Activated CD4-positive, alpha-beta memory T cell treated with anti-CD3 and anti-CD28 coated beads, Interleukin-2, amount 10 ng/mL, durations not matched to agents 7 days and 5 days (primary cell): ENCODE measurements at regions not wholly inside any gene's neighbourhood (a gene's known extent, or its start where the extent isn't known, plus 50 kb on each side); places are given as distances from the start of the nearest gene placed in this dataset.

Experiments
- CTCF ChIA-PET: fragments of 350-600 bp; sonication (Branson Sonifier 250); formaldehyde crosslinking; loops from one replicate; lab custom pipeline; 2021; ENCODE audit warnings: antibody characterized with exemption, inconsistent platforms; lab: Charles Lee
- POLR2A ChIA-PET: fragments of 350-600 bp; sonication (Branson Sonifier 250); formaldehyde crosslinking; loops from one replicate; lab custom pipeline; 2021; ENCODE audit warnings: antibody characterized with exemption; lab: Charles Lee
- DNase-seq: peaks from one replicate; pipeline ENCODE4 v3.0.0-alpha.2; 2020
- H3K27ac Mint-ChIP-seq: one replicate; pipeline ENCODE4 v1.8.0; 2021; ENCODE audit warnings: mild to moderate bottlenecking, mixed read lengths
- H3K27me3 Mint-ChIP-seq: one replicate; pipeline ENCODE4 v1.8.0; 2021; ENCODE audit warnings: mixed read lengths
- H3K36me3 Mint-ChIP-seq: one replicate; pipeline ENCODE4 v1.8.0; 2021; ENCODE audit warnings: low read depth, mixed read lengths
- H3K4me1 Mint-ChIP-seq: one replicate; pipeline ENCODE4 v1.8.0; 2021; ENCODE audit warnings: mixed read lengths
- H3K4me3 Mint-ChIP-seq: one replicate; pipeline ENCODE4 v1.8.0; 2021; ENCODE audit warnings: mild to moderate bottlenecking, mixed read lengths
- H3K9me3 Mint-ChIP-seq: one replicate; pipeline ENCODE4 v1.8.0; 2021; ENCODE audit warnings: mixed read lengths

DNA sequence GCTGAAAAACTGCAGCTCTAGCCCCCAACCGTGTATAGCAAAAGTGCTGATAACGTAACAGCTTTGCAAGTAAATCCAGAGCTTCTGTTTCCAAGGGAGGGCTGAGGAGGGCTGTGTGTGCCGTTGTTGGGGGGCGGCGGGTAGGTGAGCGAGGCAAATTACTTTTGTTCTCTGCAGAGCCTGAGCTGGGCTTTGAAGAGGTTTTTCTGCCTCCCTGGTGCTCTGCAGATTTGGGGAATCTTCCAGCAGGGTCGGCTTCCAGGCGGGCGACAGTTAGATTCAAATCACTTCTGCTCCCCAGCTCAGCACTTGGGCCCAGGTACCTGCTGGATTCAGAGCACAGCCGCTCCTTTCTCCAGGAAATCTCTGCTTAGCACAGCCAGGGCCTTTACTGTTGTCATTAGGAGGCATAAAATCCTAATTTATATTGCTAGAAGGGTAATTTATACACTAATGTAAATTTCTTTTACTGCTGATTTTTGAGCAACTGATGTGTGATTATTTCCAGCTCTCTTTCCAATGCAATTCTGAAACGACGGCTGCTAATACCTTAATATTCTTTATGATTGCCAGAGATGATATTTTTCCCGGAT lies 442.4 kb downstream of the TYW1 start:
- Mint-ChIP-seq H3K4me1 (no peaks in the 10 kb centered on the region), H3K4me3 (no peak overlapping the region), H3K27ac (no peak overlapping the region), H3K9me3 (peaks cover 2% of the 10 kb centered on the region), H3K36me3 (no peaks in the 10 kb centered on the region), H3K27me3 (no peaks in the 10 kb centered on the region)
- CTCF ChIA-PET = no interaction called here
- DNase-seq = no peak
- POLR2A ChIA-PET = no interaction called here

DNA sequence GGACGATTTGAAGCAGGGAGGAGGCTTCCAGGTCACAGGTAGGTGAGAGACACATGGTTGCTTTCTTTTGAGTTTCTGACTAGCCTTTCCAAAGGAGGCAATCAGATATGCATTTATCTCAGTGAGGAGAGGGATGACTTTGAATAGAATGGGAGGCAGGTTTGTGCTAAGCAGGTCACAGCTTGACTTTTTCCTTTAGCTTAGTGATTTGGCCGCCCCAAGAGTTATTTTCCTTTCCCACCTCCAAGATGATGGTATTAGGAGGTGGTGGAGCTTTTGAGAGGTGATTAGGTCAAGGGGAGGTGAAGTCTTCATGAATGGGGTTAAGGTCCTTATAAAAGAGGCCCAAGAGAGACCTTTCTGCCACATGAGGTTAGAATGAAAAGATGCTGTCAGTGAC lies 443.7 kb downstream of the TYW1 start:
- Mint-ChIP-seq H3K27ac (no peak overlapping the region), H3K27me3 (no peaks in the 10 kb centered on the region), H3K36me3 (no peaks in the 10 kb centered on the region), H3K9me3 (no peaks in the 10 kb centered on the region), H3K4me1 (no peaks in the 10 kb centered on the region), H3K4me3 (no peak overlapping the region)
- no peak for DNase-seq
- ChIA-PET CTCF (no interaction called here), POLR2A (no interaction called here)

DNA sequence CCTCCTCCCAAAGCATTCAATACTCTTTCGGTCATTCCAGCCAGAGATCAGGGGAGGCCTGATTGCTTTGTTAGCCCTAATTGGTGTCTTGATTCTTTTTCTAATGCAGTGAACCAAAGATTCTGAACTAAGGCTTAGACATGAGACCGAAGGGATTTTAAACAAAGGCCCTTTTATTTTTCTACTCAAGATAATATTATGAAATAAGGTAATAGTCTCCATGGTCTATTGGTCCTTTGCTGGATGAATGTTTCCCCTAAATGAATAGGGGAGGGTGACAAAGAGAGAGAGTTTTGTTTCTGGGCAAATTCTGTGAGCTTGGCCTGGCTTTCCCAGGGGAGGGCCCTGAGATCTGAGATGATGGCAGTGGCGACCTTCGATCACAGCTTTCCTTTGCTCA lies 449.1 kb downstream of the TYW1 start:
- CTCF ChIA-PET = no interaction called here
- Mint-ChIP-seq H3K4me1 (no peaks in the 10 kb centered on the region), H3K36me3 (no peaks in the 10 kb centered on the region), H3K27me3 (no peaks in the 10 kb centered on the region), H3K27ac (no peak overlapping the region), H3K9me3 (no peaks in the 10 kb centered on the region), H3K4me3 (no peak overlapping the region)
- POLR2A ChIA-PET = no interaction called here
- DNase-seq = no peak

DNA sequence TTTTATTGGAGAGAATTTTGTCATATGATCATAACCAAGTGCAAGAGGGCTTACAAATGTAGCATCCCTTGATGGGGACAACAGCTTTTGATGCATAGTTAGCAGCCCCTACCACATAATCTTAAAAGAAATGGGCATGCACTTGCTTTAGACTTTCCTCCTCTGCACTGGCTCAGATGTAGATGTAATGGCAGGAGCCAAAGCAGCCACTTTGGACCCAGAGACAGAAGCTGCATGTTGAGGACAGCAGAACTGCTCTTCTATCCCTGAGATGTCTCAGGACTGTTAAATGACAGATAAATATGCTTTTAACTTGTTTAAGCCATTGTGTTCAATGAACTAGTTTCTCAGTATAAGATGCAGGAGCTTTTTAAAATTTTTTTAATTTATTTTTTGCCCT lies 450.7 kb downstream of the TYW1 start:
- ChIA-PET CTCF (no interaction called here), POLR2A (no interaction called here)
- no peaks in the 10 kb centered on the region for H3K27me3 Mint-ChIP-seq
- H3K9me3 Mint-ChIP-seq = peaks cover 7% of the 10 kb centered on the region
- H3K27ac Mint-ChIP-seq = no peak overlapping the region
- H3K4me1 Mint-ChIP-seq = no peaks in the 10 kb centered on the region
- H3K4me3 Mint-ChIP-seq = no peak overlapping the region
- H3K36me3 Mint-ChIP-seq = no peaks in the 10 kb centered on the region
- DNase-seq = no peak

DNA sequence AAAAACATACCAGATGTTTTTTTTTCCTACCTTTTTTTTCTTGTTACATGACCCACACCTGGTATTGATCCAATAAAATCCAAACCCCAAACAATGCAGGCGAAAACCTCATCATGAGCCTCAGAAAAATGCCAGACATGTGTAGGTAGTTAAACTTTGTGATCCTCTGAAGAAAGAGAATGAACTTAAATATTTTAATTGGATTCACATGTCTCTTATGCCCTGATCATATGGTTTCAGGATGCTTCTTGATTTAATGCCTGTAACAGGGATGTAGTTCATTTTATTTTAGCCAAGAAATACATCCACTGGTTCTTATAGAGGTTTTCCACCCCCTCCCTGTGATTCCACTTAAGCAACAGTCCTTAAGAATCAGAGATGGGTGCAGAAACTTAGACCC lies 451.6 kb downstream of the TYW1 start:
- POLR2A ChIA-PET = no interaction called here
- Mint-ChIP-seq H3K36me3 (no peaks in the 10 kb centered on the region), H3K4me1 (no peaks in the 10 kb centered on the region), H3K9me3 (peaks cover 11% of the 10 kb centered on the region), H3K27ac (no peak overlapping the region), H3K27me3 (no peaks in the 10 kb centered on the region), H3K4me3 (no peak overlapping the region)
- no peak for DNase-seq
- CTCF ChIA-PET = no interaction called here

DNA sequence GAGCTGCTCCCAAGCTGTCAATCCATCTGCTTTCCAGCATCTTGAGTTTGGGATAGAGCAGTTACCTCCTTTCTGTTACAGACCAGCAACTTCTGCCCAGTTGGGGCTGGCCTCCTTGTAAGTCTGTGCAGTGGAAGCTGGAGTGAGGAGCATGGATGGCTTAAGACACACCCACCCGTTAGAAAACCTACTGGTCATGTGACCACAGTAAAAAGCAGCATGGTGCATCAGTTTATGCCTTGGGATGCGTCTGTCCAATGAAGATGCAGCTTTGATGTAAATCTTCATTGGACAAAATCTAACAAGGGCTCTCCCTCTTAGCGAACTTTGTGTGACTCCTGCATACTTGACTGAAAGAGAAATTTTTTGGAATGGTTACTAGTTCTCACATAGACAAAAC lies 453.5 kb downstream of the TYW1 start:
- CTCF ChIA-PET = no interaction called here
- DNase-seq = no peak
- Mint-ChIP-seq H3K4me3 (no peak overlapping the region), H3K27ac (no peak overlapping the region), H3K4me1 (no peaks in the 10 kb centered on the region), H3K27me3 (no peaks in the 10 kb centered on the region), H3K36me3 (no peaks in the 10 kb centered on the region), H3K9me3 (peaks cover 11% of the 10 kb centered on the region)
- POLR2A ChIA-PET = interaction anchor here (0.5 kb wide), 1 partner anchor 264 kb away, joined by 3 read pairs; no protein-coding TSS in a partner anchor

- Mint-ChIP-seq H3K4me1 (no peaks in the 10 kb centered on the region), H3K36me3 (no peaks in the 10 kb centered on the region), H3K9me3 (peaks cover 11% of the 10 kb centered on the region), H3K27ac (no peak overlapping the region), H3K4me3 (no peak overlapping the region), H3K27me3 (no peaks in the 10 kb centered on the region)
- ChIA-PET POLR2A (no interaction called here), CTCF (no interaction called here)
- no peak for DNase-seq
Observed at GRCh38 chr7:67451306-67451705, 454.7 kb downstream of the TYW1 start.

DNA sequence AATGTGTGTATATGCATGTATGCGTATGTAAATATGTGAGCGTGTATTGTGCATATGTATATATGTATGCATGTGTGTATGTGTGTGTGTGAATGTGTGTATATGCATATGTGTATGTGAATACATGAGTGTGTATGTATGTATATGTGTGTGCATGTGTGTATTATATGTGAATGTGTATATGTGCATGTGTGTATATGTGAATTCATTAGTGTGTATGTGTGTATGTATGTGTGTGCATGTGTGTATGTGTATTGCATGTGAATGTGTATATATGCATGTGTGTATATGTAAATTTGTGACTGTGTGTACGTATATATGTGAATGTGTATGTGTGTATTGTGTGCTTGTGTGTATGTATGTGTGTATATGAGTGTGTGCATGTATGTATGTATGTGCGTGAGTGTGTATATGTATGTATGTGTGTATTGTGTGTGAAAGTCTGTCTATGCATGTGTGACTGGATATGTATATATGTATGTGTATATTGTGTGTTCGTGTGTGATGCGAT lies 455.9 kb downstream of the TYW1 start:
- Mint-ChIP-seq H3K27ac (no peak overlapping the region), H3K27me3 (no peaks in the 10 kb centered on the region), H3K4me1 (no peaks in the 10 kb centered on the region), H3K4me3 (no peak overlapping the region), H3K9me3 (peaks cover 11% of the 10 kb centered on the region), H3K36me3 (no peaks in the 10 kb centered on the region)
- DNase-seq = no peak
- CTCF ChIA-PET = no interaction called here
- POLR2A ChIA-PET = no interaction called here

DNA sequence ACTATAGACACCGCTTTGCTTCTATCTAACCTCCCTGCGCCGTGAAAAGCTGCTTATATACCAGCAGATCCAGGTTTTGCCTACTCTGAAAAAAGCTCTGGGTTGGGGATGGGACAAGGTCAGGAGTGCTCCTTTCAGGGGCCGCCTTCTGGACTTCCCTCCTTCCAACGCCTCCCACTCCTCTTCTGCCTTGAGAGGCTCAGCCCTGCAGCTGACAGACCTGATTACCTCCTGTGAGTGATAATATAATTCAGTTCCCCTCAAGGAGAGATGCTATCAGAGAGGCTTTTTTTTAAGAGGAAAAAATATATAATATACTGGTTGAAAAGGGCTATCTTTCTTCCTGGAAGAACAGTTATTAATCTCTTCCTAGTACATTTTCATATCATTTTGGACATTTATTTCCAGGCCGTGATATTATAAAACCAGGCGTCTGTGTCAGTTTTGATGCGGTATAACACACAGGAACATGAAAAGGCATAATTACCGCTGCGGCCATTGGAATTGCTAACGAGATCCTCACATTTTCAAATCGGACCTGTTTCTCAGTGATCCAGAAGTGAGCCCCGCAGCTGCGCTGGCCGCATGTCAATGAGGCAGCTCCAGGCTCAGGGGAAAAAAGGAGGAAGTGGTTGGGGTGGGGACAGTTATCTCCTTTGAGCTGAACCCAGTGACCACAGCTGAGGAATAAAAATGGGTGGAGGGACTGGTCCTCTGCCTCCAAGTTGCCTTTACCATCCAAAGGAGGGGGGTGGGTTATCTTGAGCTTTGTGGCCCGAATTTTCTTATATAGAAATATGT lies 457.1 kb downstream of the TYW1 start:
- Mint-ChIP-seq H3K27me3 (no peaks in the 10 kb centered on the region), H3K4me3 (no peak overlapping the region), H3K4me1 (no peaks in the 10 kb centered on the region), H3K9me3 (peaks cover 11% of the 10 kb centered on the region), H3K36me3 (no peaks in the 10 kb centered on the region), H3K27ac (no peak overlapping the region)
- CTCF ChIA-PET = no interaction called here
- POLR2A ChIA-PET = no interaction called here
- DNase-seq = no peak

DNA sequence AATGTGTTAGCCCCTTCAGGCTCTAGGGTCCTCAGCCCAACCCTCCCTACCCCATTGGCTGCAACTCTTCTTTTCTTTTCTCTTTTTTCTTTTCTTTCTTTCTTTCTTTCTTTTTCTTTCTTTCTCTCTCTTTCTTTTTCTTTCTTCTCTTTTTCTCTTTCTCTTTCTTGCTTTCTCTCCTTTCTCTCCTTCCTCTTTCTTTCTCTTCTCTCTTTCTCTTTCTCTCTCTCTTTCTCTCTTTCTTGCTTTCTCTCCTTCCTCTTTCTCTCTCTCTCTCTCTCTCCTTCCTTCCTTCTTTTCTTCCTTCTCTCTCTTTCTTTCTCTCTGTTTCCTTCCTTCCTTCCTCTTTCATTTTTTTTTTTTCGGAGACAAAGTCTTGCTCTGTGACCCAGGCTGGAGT lies 458.9 kb downstream of the TYW1 start:
- DNase-seq = no peak
- POLR2A ChIA-PET = no interaction called here

GRCh38 chr7:67462781-67463191 lies 466.2 kb downstream of the TYW1 start:
- no peak for DNase-seq
- Mint-ChIP-seq H3K9me3 (peaks cover 2% of the 10 kb centered on the region), H3K36me3 (no peaks in the 10 kb centered on the region), H3K27me3 (no peaks in the 10 kb centered on the region), H3K27ac (no peak overlapping the region), H3K4me3 (no peak overlapping the region), H3K4me1 (no peaks in the 10 kb centered on the region)
- CTCF ChIA-PET = no interaction called here
- POLR2A ChIA-PET = no interaction called here

More for the DNA sequence above, 458.9 kb downstream of the TYW1 start:
- CTCF ChIA-PET = no interaction called here
- Mint-ChIP-seq H3K36me3 (no peaks in the 10 kb centered on the region), H3K4me1 (no peaks in the 10 kb centered on the region), H3K9me3 (peaks cover 11% of the 10 kb centered on the region), H3K4me3 (no peak overlapping the region), H3K27ac (no peak overlapping the region), H3K27me3 (no peaks in the 10 kb centered on the region)

DNA sequence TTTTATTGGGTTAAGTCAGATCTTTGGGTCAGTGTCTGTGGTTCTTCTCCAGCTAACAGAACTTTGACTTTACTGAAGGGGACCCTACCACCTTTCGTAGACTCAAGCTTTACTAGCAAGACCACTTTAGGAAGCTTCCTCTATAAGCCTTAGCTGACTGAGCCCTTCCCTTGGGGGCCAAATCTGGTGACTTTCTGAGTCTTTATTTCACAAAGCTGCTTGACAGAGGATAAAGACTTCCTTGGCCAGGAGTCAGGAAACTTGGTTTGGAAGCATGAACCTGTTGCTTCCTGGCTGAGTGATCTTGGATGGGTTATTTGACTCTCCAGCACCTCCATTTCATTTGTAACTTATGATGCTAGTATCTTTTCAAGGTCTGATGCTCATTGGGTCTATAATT lies 466.7 kb downstream of the TYW1 start:
- no peaks in the 10 kb centered on the region for H3K27me3 Mint-ChIP-seq
- POLR2A ChIA-PET = no interaction called here
- H3K27ac Mint-ChIP-seq = no peak overlapping the region
- peaks cover 3% of the 10 kb centered on the region for H3K9me3 Mint-ChIP-seq
- CTCF ChIA-PET = no interaction called here
- no peak overlapping the region for H3K4me3 Mint-ChIP-seq
- H3K36me3 Mint-ChIP-seq = no peaks in the 10 kb centered on the region
- no peaks in the 10 kb centered on the region for H3K4me1 Mint-ChIP-seq
- DNase-seq = no peak

DNA sequence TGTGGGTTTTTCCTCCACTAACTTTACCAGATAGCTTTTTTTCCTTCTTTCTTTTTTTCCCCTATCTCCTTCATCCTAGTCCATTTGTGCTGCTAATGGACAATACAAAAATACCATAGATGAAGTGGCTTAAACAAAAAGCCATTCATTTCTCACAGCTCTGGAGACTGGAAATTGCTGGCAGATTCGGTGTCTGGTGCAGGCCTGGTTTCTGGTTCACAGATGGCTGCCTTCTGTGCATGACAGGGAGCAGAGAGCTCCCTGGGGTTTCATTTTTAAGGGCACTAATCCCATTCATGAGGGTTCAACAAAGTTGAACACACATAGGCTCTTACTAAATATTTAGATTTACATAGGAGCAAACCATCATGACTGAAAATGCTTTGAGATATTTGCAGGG lies 467.4 kb downstream of the TYW1 start:
- Mint-ChIP-seq H3K4me1 (no peaks in the 10 kb centered on the region), H3K9me3 (peaks cover 8% of the 10 kb centered on the region), H3K4me3 (no peak overlapping the region), H3K36me3 (no peaks in the 10 kb centered on the region), H3K27ac (no peak overlapping the region), H3K27me3 (no peaks in the 10 kb centered on the region)
- POLR2A ChIA-PET = no interaction called here
- DNase-seq = no peak
- CTCF ChIA-PET = no interaction called here

- H3K27me3 Mint-ChIP-seq = no peaks in the 10 kb centered on the region
- POLR2A ChIA-PET = no interaction called here
- H3K4me3 Mint-ChIP-seq = no peak overlapping the region
- H3K4me1 Mint-ChIP-seq = no peaks in the 10 kb centered on the region
- H3K9me3 Mint-ChIP-seq = peaks cover 8% of the 10 kb centered on the region
- no peak for DNase-seq
- CTCF ChIA-PET = no interaction called here
- no peaks in the 10 kb centered on the region for H3K36me3 Mint-ChIP-seq
- no peak overlapping the region for H3K27ac Mint-ChIP-seq
Observed at GRCh38 chr7:67466109-67466508, 469.5 kb downstream of the TYW1 start.
